ENCODE measurements at regions not wholly inside any gene's neighbourhood (a gene's known extent, or its start where the extent isn't known, plus 50 kb on each side); places are given as distances from the start of the nearest gene placed in this dataset.
"Not testable (repeated sequence)": the region's sequence is repeated elsewhere in the genome, so short reads cannot be mapped to it uniquely, and the experiment has no call there.

DNA sequence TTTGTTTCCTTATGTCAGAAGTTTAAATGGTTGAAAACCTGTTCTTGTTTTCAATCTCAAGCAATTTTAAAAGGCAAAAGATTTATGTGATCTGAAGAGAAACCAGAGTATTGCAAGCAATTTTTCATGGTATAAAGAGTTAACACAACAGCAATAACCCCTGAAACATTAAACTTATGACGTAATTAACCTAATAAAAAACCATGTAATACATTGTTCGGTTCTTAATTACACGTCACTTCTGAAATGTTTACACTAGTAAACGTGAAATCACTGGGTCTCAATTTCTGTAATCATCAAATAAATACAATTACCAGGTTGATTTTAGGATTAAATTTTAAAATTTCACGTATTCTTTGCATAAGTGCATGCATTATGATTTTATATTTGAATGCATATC lies 914.5 kb downstream of the NLGN4X start:
- H3K4me1 ChIP-seq (ENCODE audit: control insufficient read depth, insufficient read depth, low read length), result no peaks in the 10 kb centered on the region
- no peak overlapping the region for H3K27ac ChIP-seq (ENCODE audit: low read depth, low read length)
- H3K27me3 ChIP-seq (ENCODE audit: control insufficient read depth, insufficient read depth, low read length), result no peaks in the 10 kb centered on the region
- no peaks in the 10 kb centered on the region for H3K36me3 ChIP-seq (ENCODE audit: control insufficient read depth, insufficient read depth, low read length)
- no peaks in the 10 kb centered on the region for H3K9me3 ChIP-seq (ENCODE audit: control insufficient read depth, insufficient read depth, low read length)
- H3K4me3 ChIP-seq (ENCODE audit: low read depth, low read length), result no peak overlapping the region
- H3K9ac ChIP-seq (ENCODE audit: low read depth, low read length), result no peak overlapping the region

DNA sequence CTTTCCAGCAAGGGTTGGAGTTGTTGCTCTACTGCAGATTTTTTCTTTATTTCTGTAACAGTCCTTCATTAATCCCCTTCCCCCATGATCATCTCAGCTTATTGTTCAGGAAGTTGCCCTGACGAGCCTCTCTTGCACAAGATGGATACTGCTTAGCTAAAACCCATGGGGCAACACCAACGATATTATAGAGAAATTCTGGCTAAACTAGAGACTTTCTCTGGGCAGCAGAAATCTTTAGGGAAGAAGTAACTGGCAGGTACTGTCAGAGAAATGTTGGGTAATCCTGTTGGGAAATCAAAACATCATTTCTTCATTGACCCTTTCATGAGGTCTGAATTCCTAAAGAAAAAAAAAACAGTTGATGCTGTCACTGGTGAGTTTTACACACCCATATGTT lies 921.3 kb downstream of the NLGN4X start:
- H3K4me1 ChIP-seq (ENCODE audit: control insufficient read depth, insufficient read depth, low read length), result no peaks in the 10 kb centered on the region
- no peak overlapping the region for H3K9ac ChIP-seq (ENCODE audit: low read depth, low read length)
- no peak overlapping the region for H3K4me3 ChIP-seq (ENCODE audit: low read depth, low read length)
- H3K27me3 ChIP-seq (ENCODE audit: control insufficient read depth, insufficient read depth, low read length), result no peaks in the 10 kb centered on the region
- no peak overlapping the region for H3K27ac ChIP-seq (ENCODE audit: low read depth, low read length)
- H3K36me3 ChIP-seq (ENCODE audit: control insufficient read depth, insufficient read depth, low read length), result no peaks in the 10 kb centered on the region
- no peaks in the 10 kb centered on the region for H3K9me3 ChIP-seq (ENCODE audit: control insufficient read depth, insufficient read depth, low read length)

DNA sequence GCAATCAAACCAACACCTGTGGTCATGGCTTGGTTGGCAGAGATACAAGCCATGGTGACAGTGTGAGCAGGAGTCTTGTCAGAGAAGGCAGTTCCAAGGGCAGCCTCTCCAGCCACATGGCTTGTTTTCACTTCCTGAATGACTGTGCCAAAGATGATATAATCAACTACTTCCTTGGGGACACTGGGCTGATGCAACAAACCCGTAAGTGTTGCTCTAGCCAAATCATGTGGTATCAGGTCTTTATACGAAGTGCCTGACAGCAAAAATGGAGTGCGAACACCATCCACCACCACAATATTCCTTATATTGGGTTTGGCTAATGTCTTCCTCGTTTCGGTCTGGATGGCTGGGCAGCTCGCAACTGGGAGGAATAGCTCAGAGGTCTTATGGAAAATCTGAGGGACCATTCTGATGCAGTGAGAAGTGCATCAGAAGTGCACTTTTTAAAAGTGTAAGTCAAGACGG lies 922.0 kb downstream of the NLGN4X start:
- Histone ChIP-seq H3K4me3 (ENCODE audit: low read depth, low read length) (no peak overlapping the region), H3K36me3 (ENCODE audit: control insufficient read depth, insufficient read depth, low read length) (no peaks in the 10 kb centered on the region), H3K27ac (ENCODE audit: low read depth, low read length) (no peak overlapping the region), H3K4me1 (ENCODE audit: control insufficient read depth, insufficient read depth, low read length) (no peaks in the 10 kb centered on the region), H3K9ac (ENCODE audit: low read depth, low read length) (no peak overlapping the region), H3K9me3 (ENCODE audit: control insufficient read depth, insufficient read depth, low read length) (no peaks in the 10 kb centered on the region), H3K27me3 (ENCODE audit: control insufficient read depth, insufficient read depth, low read length) (no peaks in the 10 kb centered on the region)

DNA sequence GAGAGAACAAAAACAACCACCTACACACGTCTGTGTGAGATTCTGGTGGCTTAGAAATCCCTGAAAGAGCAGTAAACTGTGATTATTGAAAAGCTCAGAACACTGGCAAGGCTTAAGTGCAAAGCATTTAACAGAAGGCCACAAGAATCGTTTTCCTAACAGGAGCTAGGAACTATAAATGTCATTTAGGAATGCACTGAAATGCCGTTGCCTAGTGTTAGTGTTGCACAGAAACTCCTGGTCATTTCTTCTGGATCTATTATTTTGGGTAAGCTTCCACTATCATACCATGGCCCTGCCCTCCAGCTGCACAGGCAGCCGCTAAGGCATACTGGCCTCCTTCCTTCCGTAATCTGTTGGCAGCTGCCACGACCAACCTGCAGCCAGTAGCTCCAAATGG lies 923.2 kb downstream of the NLGN4X start:
- Histone ChIP-seq H3K9ac (ENCODE audit: low read depth, low read length) (no peak overlapping the region), H3K4me1 (ENCODE audit: control insufficient read depth, insufficient read depth, low read length) (no peaks in the 10 kb centered on the region), H3K27ac (ENCODE audit: low read depth, low read length) (no peak overlapping the region), H3K9me3 (ENCODE audit: control insufficient read depth, insufficient read depth, low read length) (no peaks in the 10 kb centered on the region), H3K36me3 (ENCODE audit: control insufficient read depth, insufficient read depth, low read length) (no peaks in the 10 kb centered on the region), H3K27me3 (ENCODE audit: control insufficient read depth, insufficient read depth, low read length) (no peaks in the 10 kb centered on the region), H3K4me3 (ENCODE audit: low read depth, low read length) (no peak overlapping the region)

DNA sequence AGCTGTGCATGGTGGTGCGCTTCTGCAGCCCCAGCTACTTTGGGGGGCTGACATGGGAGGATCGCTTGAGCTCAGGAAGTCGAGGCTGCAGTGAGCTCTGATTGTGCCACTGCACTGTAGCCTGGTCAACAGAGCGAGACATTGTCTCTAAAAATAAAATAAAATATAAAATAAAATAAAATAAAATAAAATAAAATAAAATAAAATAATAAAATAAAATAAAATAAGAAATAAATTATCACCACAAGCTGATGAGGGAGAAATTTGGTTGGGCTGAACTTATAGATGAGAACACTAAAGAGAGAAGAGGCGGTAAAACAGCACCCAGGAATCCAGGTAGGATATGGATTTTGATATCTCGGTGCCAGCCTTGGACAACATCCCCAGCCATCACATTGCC lies 933.7 kb downstream of the NLGN4X start:
- Histone ChIP-seq H3K9ac (ENCODE audit: low read depth, low read length) (no peak overlapping the region), H3K27ac (ENCODE audit: low read depth, low read length) (no peak overlapping the region), H3K4me3 (ENCODE audit: low read depth, low read length) (no peak overlapping the region), H3K27me3 (ENCODE audit: control insufficient read depth, insufficient read depth, low read length) (no peaks in the 10 kb centered on the region), H3K4me1 (ENCODE audit: control insufficient read depth, insufficient read depth, low read length) (peaks cover 4% of the 10 kb centered on the region; the same call in 1 of the 2 replicates), H3K36me3 (ENCODE audit: control insufficient read depth, insufficient read depth, low read length) (no peaks in the 10 kb centered on the region), H3K9me3 (ENCODE audit: control insufficient read depth, insufficient read depth, low read length) (peaks cover 2% of the 10 kb centered on the region; the same call in 1 of the 2 replicates)

DNA sequence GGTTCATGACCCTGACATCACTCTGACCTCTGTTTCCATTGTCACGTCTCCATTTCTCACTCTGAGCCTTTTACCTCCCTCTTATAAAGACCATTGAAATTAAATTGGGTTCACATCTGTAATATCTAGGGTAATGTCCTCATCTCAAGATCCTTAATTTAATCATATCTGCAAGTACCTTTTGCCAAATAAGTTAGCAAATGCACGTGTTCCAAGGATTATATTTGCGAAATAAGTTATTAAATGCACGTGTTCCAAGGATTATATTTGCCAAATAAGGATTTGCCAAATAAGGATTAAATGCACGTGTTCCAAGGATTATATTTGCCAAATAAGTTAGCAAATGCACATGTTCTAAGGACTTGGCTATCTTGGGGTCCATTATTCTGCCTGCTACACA lies 938.0 kb downstream of the NLGN4X start:
- Histone ChIP-seq H3K4me1 (ENCODE audit: control insufficient read depth, insufficient read depth, low read length) (no peaks in the 10 kb centered on the region), H3K27me3 (ENCODE audit: control insufficient read depth, insufficient read depth, low read length) (no peaks in the 10 kb centered on the region), H3K36me3 (ENCODE audit: control insufficient read depth, insufficient read depth, low read length) (no peaks in the 10 kb centered on the region), H3K9me3 (ENCODE audit: control insufficient read depth, insufficient read depth, low read length) (peaks cover 15% of the 10 kb centered on the region), H3K9ac (ENCODE audit: low read depth, low read length) (no peak overlapping the region), H3K27ac (ENCODE audit: low read depth, low read length) (no peak overlapping the region), H3K4me3 (ENCODE audit: low read depth, low read length) (no peak overlapping the region)

DNA sequence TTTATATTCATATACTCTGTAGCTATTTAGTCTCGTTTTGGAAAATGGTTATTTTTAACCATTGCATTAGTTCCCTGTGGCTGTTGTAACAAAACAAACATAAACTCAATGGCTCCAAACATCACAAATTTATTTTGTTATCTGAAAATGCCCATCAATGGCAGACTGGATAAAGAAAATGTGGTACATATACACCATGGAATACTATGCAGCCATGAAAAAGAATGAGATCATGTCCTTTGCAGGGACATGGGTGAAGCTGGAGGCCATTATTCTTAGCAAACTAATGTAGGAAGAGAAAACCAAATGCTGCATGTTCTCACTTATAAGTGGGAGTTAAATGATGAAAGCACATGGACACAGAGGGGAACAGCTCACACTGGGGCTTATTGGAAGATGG lies 938.7 kb downstream of the NLGN4X start:
- H3K4me3 ChIP-seq (ENCODE audit: low read depth, low read length); H3K36me3 ChIP-seq (ENCODE audit: control insufficient read depth, insufficient read depth, low read length); H3K9ac ChIP-seq (ENCODE audit: low read depth, low read length); H3K27ac ChIP-seq (ENCODE audit: low read depth, low read length); H3K4me1 ChIP-seq (ENCODE audit: control insufficient read depth, insufficient read depth, low read length); H3K27me3 ChIP-seq (ENCODE audit: control insufficient read depth, insufficient read depth, low read length): not testable (repeated sequence)
- H3K9me3 ChIP-seq (ENCODE audit: control insufficient read depth, insufficient read depth, low read length), result peaks cover 15% of the 10 kb centered on the region

DNA sequence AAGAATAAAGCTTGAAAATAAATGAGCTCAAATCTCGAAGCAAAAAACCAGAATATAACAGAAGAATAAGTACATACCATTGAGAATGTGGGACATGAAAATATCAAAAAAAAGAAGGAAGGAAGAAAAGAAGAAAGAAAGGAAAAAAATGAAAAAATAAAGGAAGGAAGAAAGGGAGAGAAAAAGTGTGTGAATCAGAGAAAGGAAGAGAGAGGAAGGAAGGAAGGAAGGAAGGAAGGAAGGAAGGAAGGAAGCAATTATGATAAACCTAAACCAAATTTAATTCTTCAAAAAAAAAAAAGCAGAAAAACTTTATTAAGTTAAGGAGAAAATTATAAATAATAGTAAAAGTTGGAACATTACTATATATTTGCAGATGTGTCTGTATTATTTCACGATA lies 949.8 kb downstream of the NLGN4X start:
- Histone ChIP-seq H3K4me1 (ENCODE audit: control insufficient read depth, insufficient read depth, low read length) (no peaks in the 10 kb centered on the region), H3K27ac (ENCODE audit: low read depth, low read length) (no peak overlapping the region), H3K9me3 (ENCODE audit: control insufficient read depth, insufficient read depth, low read length) (peaks cover 8% of the 10 kb centered on the region; the same call in 1 of the 2 replicates), H3K36me3 (ENCODE audit: control insufficient read depth, insufficient read depth, low read length) (no peaks in the 10 kb centered on the region), H3K27me3 (ENCODE audit: control insufficient read depth, insufficient read depth, low read length) (no peaks in the 10 kb centered on the region), H3K9ac (ENCODE audit: low read depth, low read length) (no peak overlapping the region), H3K4me3 (ENCODE audit: low read depth, low read length) (no peak overlapping the region)

DNA sequence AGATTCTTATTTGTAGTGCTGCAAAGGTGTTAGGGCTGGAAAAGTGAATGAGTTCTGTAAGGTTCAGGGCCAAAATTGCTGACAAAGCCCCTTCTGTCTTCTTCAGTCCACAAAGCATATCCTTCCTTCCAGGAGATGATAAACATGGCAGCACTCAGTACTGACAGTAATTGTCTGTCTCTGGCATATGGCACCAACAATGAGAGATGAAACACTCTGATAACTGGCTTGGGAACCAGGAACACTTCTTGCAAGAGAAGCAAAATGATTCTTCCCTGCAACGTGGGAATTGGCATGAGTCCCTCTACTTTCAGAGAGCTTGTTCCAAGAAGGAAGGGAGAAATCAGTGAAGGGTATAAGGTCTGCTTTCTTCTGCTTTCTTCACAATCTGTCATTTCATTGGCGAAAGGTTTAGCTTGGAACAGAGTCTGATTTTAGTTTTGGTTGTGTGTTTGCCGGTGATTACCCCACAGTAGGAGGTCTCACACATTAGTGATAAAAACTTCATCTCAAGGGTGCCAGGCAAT lies 963.3 kb downstream of the NLGN4X start:
- Histone ChIP-seq H3K4me1 (ENCODE audit: control insufficient read depth, insufficient read depth, low read length) (no peaks in the 10 kb centered on the region), H3K9me3 (ENCODE audit: control insufficient read depth, insufficient read depth, low read length) (no peaks in the 10 kb centered on the region; the same call in 1 of the 2 replicates), H3K27me3 (ENCODE audit: control insufficient read depth, insufficient read depth, low read length) (no peaks in the 10 kb centered on the region), H3K36me3 (ENCODE audit: control insufficient read depth, insufficient read depth, low read length) (no peaks in the 10 kb centered on the region), H3K9ac (ENCODE audit: low read depth, low read length) (no peak overlapping the region), H3K4me3 (ENCODE audit: low read depth, low read length) (no peak overlapping the region), H3K27ac (ENCODE audit: low read depth, low read length) (no peak overlapping the region)

DNA sequence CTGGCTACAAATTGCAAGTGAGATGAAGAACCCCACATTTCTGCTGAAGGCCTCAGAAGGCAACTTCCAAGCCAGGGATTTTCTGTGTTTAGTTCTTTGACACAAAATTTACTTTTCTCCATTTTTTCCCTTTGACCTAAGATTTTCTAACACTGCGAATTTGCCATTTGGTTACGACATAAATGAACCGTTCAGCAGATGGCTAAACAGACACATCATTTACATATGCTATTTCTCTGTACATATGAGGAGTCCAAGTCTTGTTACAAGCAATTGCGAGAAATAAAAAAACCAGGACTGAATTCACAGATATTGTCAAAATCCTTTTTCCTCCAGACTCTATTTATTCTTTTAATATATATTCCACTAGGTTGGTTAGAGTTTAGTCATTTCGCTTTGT lies 978.6 kb downstream of the NLGN4X start:
- Histone ChIP-seq H3K27ac (ENCODE audit: low read depth, low read length) (no peak overlapping the region), H3K36me3 (ENCODE audit: control insufficient read depth, insufficient read depth, low read length) (no peaks in the 10 kb centered on the region), H3K4me1 (ENCODE audit: control insufficient read depth, insufficient read depth, low read length) (no peaks in the 10 kb centered on the region), H3K9ac (ENCODE audit: low read depth, low read length) (no peak overlapping the region), H3K9me3 (ENCODE audit: control insufficient read depth, insufficient read depth, low read length) (no peaks in the 10 kb centered on the region), H3K4me3 (ENCODE audit: low read depth, low read length) (no peak overlapping the region), H3K27me3 (ENCODE audit: control insufficient read depth, insufficient read depth, low read length) (no peaks in the 10 kb centered on the region)

DNA sequence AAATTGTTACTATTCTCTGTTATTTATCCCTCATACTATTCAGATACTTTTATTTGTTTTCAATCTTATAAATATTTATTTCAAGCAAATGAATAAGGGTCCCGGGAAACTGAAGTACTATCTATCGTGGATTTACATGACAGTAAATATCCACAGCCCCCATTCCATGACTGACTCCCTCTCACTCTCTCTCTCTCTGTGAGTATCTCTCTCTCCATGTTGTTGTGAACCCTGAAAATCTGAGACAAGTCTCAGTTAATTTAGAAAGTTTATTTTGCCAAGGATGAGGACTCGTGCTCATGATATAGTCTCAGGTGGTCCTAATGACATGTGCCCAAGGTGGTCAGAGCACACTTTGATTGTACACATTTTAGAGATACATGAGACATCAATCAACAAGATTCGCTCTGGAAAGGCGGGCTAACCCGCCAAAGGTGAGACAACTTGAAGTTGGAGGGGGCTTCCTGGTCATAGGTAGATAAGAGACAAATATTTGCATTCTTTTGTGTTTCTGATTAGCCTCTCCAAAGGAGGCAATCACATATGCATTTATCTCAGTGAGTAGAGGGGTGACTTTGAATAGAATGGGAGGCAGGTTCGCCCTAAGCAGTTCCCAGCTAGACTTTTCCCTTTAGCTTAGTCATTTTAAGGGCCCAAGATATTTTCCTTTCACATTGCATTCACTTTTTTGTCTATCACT lies 986.4 kb downstream of the NLGN4X start:
- Histone ChIP-seq H3K27me3 (ENCODE audit: control insufficient read depth, insufficient read depth, low read length) (no peaks in the 10 kb centered on the region), H3K4me3 (ENCODE audit: low read depth, low read length) (peak overlapping the region; percentile 55), H3K9ac (ENCODE audit: low read depth, low read length) (peak overlapping the region; percentile 76)

More for the DNA sequence above, 986.4 kb downstream of the NLGN4X start:
- Histone ChIP-seq H3K27ac (ENCODE audit: low read depth, low read length) (peak overlapping the region; percentile 94), H3K36me3 (ENCODE audit: control insufficient read depth, insufficient read depth, low read length) (no peaks in the 10 kb centered on the region), H3K9me3 (ENCODE audit: control insufficient read depth, insufficient read depth, low read length) (peaks cover 13% of the 10 kb centered on the region), H3K4me1 (ENCODE audit: control insufficient read depth, insufficient read depth, low read length) (peaks cover 35% of the 10 kb centered on the region)

All from HUES48 (cell line).